RWPE2 (cell line): ENCODE measurements at regions not wholly inside any gene's neighbourhood (a gene's known extent, or its start where the extent isn't known, plus 50 kb on each side); places are given as distances from the start of the nearest gene placed in this dataset.

Experiments used
- ATAC-seq: fragments of 200-7000 bp; cut with Tn5 transposase; 3 replicates; pipeline ENCODE4 v1.9.1; 2021; ENCODE audit warnings: low read depth
- DNase-seq: peaks from one replicate; pipeline ENCODE4 v3.0.0-alpha.2; 2020; ENCODE audit warnings: low spot score
- H3K27ac ChIP-seq: fragments of 450-650 bp; 2 replicates; pipeline ENCODE4 v1.5.1; 2017; ENCODE audit warnings: mild to moderate bottlenecking; ENCODE audit not compliant: poor library complexity, severe bottlenecking
- H3K27me3 ChIP-seq: fragments of 250-450 bp; sonication (Bioruptor Pico); 2 replicates; pipeline ENCODE4 v1.5.1; 2021; ENCODE audit warnings: mild to moderate bottlenecking, moderate library complexity; ENCODE audit not compliant: insufficient read depth, poor library complexity, severe bottlenecking
- H3K36me3 ChIP-seq: fragments of 250-450 bp; sonication (Bioruptor Pico); 2 replicates; pipeline ENCODE4 v1.5.1; 2020; ENCODE audit warnings: low read depth, mild to moderate bottlenecking, moderate library complexity
- H3K4me1 ChIP-seq: fragments of 250-450 bp; sonication (Bioruptor Pico); 2 replicates; pipeline ENCODE4 v1.5.1; 2021; ENCODE audit warnings: mild to moderate bottlenecking, moderate library complexity; ENCODE audit not compliant: insufficient read depth, poor library complexity, severe bottlenecking
- H3K4me3 ChIP-seq: fragments of 250-450 bp; sonication (Bioruptor Pico); 2 replicates; pipeline ENCODE4 v1.5.1; 2021; ENCODE audit warnings: mild to moderate bottlenecking, moderate library complexity; ENCODE audit not compliant: severe bottlenecking
- H3K9me3 ChIP-seq: fragments of 250-450 bp; sonication (Bioruptor Pico); 2 replicates; pipeline ENCODE4 v1.5.1; 2021; ENCODE audit warnings: mild to moderate bottlenecking, moderate library complexity; ENCODE audit not compliant: severe bottlenecking
- CTCF ChIP-seq: fragments of 450-650 bp; IDR thresholded peaks from one replicate; pipeline ENCODE4 v1.5.1; 2017; ENCODE audit warnings: mild to moderate bottlenecking, moderate library complexity; ENCODE audit not compliant: poor library complexity, severe bottlenecking

- Histone ChIP-seq H3K27me3 (no peaks in the 10 kb centered on the region), H3K4me3 (no peak overlapping the region), H3K4me1 (no peaks in the 10 kb centered on the region), H3K27ac (no peak overlapping the region), H3K9me3 (no peaks in the 10 kb centered on the region), H3K36me3 (no peaks in the 10 kb centered on the region)
- TF ChIP-seq CTCF: no peak
- no peak for DNase-seq
- ATAC-seq: no peak
These were observed 782.2 kb upstream of the LCORL start for GRCh38 chr4:18803781-18804180.

GRCh38 chr4:18798123-18798522, 776.6 kb upstream of the LCORL start:
- no peak for TF ChIP-seq CTCF
- Histone ChIP-seq H3K4me3 (no peak overlapping the region), H3K9me3 (no peaks in the 10 kb centered on the region), H3K4me1 (no peaks in the 10 kb centered on the region), H3K36me3 (no peaks in the 10 kb centered on the region), H3K27me3 (no peaks in the 10 kb centered on the region), H3K27ac (no peak overlapping the region)
- DNase-seq (no peak), ATAC-seq (no peak)

GRCh38 chr4:18795794-18796193, 774.2 kb upstream of the LCORL start:
- DNase-seq: no peak
- Histone ChIP-seq H3K27ac (no peak overlapping the region), H3K9me3 (no peaks in the 10 kb centered on the region), H3K36me3 (no peaks in the 10 kb centered on the region), H3K4me1 (no peaks in the 10 kb centered on the region), H3K27me3 (no peaks in the 10 kb centered on the region), H3K4me3 (no peak overlapping the region)
- no peak for TF ChIP-seq CTCF
- ATAC-seq: no peak

- H3K27ac ChIP-seq: no peak overlapping the region
- H3K4me1 ChIP-seq: no peaks in the 10 kb centered on the region
- DNase-seq (no peak), ATAC-seq (no peak)
- no peaks in the 10 kb centered on the region for H3K9me3 ChIP-seq
- no peak for TF ChIP-seq CTCF
- H3K4me3 ChIP-seq: no peak overlapping the region
- no peaks in the 10 kb centered on the region for H3K36me3 ChIP-seq
- H3K27me3 ChIP-seq: no peaks in the 10 kb centered on the region
These were observed 755.8 kb upstream of the LCORL start for GRCh38 chr4:18777190-18777930.

GRCh38 chr4:18767921-18768320, 746.4 kb upstream of the LCORL start:
- Histone ChIP-seq H3K4me1 (no peaks in the 10 kb centered on the region), H3K9me3 (peaks cover 1% of the 10 kb centered on the region), H3K36me3 (no peaks in the 10 kb centered on the region), H3K27ac (no peak overlapping the region), H3K27me3 (no peaks in the 10 kb centered on the region), H3K4me3 (no peak overlapping the region)
- ATAC-seq (no peak), DNase-seq (no peak)
- no peak for TF ChIP-seq CTCF
